ENCODE measurements at regions not wholly inside any gene's neighbourhood (a gene's known extent, or its start where the extent isn't known, plus 50 kb on each side); places are given as distances from the start of the nearest gene placed in this dataset.

DNA sequence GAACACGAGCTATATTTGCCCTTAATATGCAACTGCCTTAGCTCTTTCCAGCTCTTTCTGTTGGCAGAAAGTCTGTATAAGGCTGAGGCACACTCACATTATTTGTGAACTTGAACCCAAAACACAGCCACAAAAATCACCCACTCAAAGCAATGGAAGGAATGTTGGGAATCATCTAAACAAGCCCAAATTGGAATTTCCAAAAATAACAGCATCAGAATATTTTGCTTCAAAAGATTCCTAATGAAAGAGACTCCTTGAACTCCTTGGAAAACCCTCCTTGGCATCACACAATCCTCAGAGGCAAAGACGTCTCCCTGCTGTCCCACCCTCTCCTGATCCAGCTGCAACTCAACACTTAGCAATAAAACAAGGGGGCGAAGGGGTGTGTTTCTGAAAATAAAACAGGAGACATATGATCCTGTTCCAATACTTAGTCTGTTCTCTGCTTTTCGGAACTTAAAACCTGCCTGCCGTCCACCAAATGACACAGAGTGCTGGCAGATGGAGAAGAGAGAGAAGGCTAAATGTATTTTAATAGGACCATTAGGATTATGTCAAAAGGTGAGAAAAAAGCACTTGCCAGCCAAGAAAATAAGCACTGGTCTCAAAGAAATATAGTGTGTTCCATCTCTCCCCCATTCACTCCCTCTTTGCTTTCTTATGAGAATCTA lies 320.7 kb upstream of the JARID2 start:
- TF ChIP-seq CTCF (IDR thresholded peaks at IDR 0.05) = no peak
- no peak for TF ChIP-seq POLR2A (IDR thresholded peaks at IDR 0.05)

All from body of pancreas (tissue), 4 donors.